ENCODE measurements at regions not wholly inside any gene's neighbourhood (a gene's known extent, or its start where the extent isn't known, plus 50 kb on each side); places are given as distances from the start of the nearest gene placed in this dataset.

DNA sequence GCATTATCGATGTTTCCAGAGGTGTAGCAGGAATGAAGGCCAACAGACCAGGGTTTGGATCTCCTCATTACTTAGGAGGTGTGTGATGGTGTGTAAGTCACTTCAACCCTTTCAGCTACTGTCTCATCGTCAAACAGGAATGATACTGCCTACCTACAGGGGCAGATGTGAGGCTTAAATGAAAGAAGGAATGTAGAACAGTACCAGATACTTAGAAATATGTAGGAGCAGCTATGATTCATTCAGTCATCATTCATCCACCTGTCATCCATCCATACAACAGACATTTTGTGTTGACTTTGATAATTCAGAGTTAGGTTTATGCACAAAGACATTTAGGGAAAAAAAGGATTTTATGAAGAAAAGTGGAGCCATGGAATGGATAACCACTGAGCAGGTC lies 486.9 kb upstream of the DAB1 start:
- DNase-seq, result no peak
- peaks cover 0 to 5% (median 0%) of the 10 kb centered on the region in 7 donors for H3K27me3 ChIP-seq (replicated peaks in 1 of 7)
- TF ChIP-seq POLR2AphosphoS5 (IDR thresholded peaks at IDR 0.05), result no peak
- TF ChIP-seq, protein P1, sequence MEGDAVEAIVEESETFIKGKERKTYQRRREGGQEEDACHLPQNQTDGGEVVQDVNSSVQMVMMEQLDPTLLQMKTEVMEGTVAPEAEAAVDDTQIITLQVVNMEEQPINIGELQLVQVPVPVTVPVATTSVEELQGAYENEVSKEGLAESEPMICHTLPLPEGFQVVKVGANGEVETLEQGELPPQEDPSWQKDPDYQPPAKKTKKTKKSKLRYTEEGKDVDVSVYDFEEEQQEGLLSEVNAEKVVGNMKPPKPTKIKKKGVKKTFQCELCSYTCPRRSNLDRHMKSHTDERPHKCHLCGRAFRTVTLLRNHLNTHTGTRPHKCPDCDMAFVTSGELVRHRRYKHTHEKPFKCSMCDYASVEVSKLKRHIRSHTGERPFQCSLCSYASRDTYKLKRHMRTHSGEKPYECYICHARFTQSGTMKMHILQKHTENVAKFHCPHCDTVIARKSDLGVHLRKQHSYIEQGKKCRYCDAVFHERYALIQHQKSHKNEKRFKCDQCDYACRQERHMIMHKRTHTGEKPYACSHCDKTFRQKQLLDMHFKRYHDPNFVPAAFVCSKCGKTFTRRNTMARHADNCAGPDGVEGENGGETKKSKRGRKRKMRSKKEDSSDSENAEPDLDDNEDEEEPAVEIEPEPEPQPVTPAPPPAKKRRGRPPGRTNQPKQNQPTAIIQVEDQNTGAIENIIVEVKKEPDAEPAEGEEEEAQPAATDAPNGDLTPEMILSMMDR (IDR thresholded peaks at IDR 0.05 in 8 of 11, conservative IDR thresholded peaks at IDR 0.05 in 3 of 11), result no peak
- TF ChIP-seq POLR2A (IDR thresholded peaks at IDR 0.05), result no peak
- intact Hi-C loops (cut with DNase I; ENCODE audit: low total_unique reads), result no loop called here
- no peak overlapping the region for H3K4me3 ChIP-seq
- WGBS, 5 donors, result 70 to 82% (median 81%) methylated on average over 2 of the region's 2 CpGs
- H3K4me1 ChIP-seq, result no peaks in the 10 kb centered on the region
- H3K27ac ChIP-seq, result no peak overlapping the region
- H3K36me3 ChIP-seq, result no peaks in the 10 kb centered on the region
- peaks cover 0 to 5% (median 0%) of the 10 kb centered on the region in 8 donors for H3K9me3 ChIP-seq

DNA sequence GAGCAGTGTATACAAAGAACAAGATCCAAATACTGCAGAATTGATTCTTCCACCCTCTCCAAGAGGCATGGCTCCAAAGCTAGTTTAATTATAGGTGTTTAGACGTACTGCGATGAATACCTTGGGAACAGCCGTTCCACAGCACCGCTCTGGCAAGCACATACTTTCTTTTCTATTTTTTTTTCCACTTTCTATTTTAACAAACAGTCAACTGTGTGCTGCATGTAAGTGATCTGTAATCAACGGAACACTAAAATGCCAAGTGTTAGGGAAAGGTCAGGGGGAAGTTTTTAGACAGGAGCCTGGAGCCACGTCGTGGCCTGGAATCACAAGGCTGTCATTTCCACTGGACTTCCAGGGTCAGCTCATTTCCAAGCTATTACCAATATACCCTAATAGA lies 486.4 kb upstream of the DAB1 start:
- H3K9me3 ChIP-seq, result peaks cover 0 to 5% (median 0%) of the 10 kb centered on the region in 8 donors
- H3K4me1 ChIP-seq, result no peaks in the 10 kb centered on the region
- TF ChIP-seq, protein P1 (IDR thresholded peaks at IDR 0.05 in 8 of 11, conservative IDR thresholded peaks at IDR 0.05 in 3 of 11), result no peak
- TF ChIP-seq POLR2A (IDR thresholded peaks at IDR 0.05), result no peak
- TF ChIP-seq POLR2AphosphoS5 (IDR thresholded peaks at IDR 0.05), result no peak
- H3K27me3 ChIP-seq (replicated peaks in 1 of 7), result peaks cover 0 to 5% (median 0%) of the 10 kb centered on the region in 7 donors
- no peak overlapping the region for H3K27ac ChIP-seq
- no peak overlapping the region for H3K4me3 ChIP-seq
- H3K36me3 ChIP-seq, result no peaks in the 10 kb centered on the region
- DNase-seq, result no peak
- WGBS, 5 donors, result 84 to 92% (median 90%) methylated on average over 7 of the region's 7 CpGs
- intact Hi-C loops (cut with DNase I; ENCODE audit: low total_unique reads), result no loop called here

DNA sequence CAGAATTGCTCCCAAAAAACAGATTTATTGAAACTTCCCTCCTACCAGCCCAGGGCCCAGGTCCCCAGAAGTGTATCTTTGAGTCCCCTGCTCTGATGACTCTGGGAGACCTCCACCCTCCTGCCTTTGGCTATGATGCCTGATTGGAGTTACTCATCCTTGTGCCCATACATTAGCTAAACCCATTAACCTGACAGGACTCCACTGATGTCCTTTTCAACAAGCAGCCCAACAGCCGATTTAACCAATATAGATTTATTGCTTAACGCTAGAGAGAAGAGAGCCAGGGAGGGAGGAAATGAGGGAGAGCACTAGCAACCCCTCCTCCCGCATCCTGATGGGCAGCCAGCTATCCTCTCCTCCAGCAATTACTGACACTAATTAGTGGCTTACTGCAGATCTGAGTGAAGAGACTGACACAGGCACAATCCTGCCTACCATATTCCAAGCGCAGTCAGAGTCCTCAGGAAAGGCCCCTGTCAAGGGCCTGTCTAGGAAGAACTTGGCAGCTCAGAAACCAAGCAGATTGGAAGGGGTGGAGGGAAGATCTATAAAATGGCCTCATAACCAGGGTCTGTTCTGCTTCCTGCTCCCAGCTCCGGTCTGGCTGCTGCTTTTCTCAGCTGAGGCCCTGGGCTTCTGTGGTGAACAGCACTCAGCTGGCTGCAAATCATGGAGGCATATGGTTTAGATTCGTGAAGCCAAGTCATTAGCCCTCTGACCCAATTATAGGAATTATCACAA lies 484.5 kb upstream of the DAB1 start:
- Histone ChIP-seq H3K27me3 (replicated peaks in 1 of 7) (peaks cover 0 to 5% (median 0%) of the 10 kb centered on the region in 7 donors), H3K4me1 (no peaks in the 10 kb centered on the region), H3K36me3 (no peaks in the 10 kb centered on the region), H3K9me3 (no peaks in the 10 kb centered on the region), H3K4me3 (no peak overlapping the region), H3K27ac (no peak overlapping the region)
- DNase-seq, result no peak
- 42 to 68% (median 57%) methylated on average over 6 of the region's 6 CpGs for WGBS, 5 donors
- intact Hi-C loops (cut with DNase I; ENCODE audit: low total_unique reads), result no loop called here
- TF ChIP-seq POLR2AphosphoS5 (IDR thresholded peaks at IDR 0.05), result no peak
- TF ChIP-seq POLR2A (IDR thresholded peaks at IDR 0.05), result no peak
- TF ChIP-seq, protein P1 (IDR thresholded peaks at IDR 0.05 in 8 of 11, conservative IDR thresholded peaks at IDR 0.05 in 3 of 11), result no peak

DNA sequence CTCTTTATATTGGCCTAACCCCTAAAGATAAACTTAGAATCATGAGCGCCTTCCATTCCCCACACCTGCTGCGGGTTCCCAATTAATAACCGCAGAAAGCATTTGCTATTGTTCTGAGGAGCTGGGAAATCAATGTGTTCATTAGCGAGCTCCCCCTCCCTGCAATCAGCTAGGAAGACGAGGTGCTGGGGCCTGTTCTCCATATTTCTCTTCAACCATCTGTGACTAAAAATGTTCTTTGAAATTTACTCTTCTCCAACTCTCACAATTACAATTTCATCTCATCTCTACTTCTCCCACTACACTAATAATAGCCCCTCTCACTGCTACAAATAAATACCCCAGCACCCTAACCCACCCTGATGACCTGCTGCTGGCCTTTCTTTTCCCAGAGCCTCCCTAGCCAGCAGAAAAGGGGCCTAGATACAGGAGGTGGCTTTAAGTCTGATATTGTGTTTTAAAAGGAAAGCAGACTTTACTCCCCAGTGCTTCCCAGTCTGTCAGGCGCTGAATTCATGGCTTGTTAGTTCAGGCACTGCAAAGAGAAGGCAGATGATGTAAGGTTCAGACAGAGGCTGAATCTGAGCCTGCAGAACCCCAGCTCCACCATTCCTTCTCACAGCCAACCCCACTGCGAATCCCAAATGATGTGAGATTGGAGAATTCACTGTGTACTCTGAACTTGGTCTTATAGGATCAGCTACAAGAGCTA lies 477.5 kb upstream of the DAB1 start:
- WGBS, 5 donors, result 77 to 95% (median 89%) methylated on average over 7 of the region's 7 CpGs
- no peak for DNase-seq
- Histone ChIP-seq H3K4me1 (no peaks in the 10 kb centered on the region), H3K27ac (no peak overlapping the region), H3K27me3 (replicated peaks in 1 of 7) (no peaks in the 10 kb centered on the region), H3K36me3 (no peaks in the 10 kb centered on the region), H3K9me3 (no peaks in the 10 kb centered on the region), H3K4me3 (no peak overlapping the region)
- no peak for TF ChIP-seq POLR2AphosphoS5 (IDR thresholded peaks at IDR 0.05)
- TF ChIP-seq POLR2A (IDR thresholded peaks at IDR 0.05), result no peak
- TF ChIP-seq, protein P1 (IDR thresholded peaks at IDR 0.05 in 8 of 11, conservative IDR thresholded peaks at IDR 0.05 in 3 of 11), result no peak
- intact Hi-C loops (cut with DNase I; ENCODE audit: low total_unique reads), result no loop called here

Data from spleen (tissue), 11 donors.